HG02943 (cell line): ENCODE measurements at regions not wholly inside any gene's neighbourhood (a gene's known extent, or its start where the extent isn't known, plus 50 kb on each side); places are given as distances from the start of the nearest gene placed in this dataset.
A peak's percentile ranks its signal among the peaks of the same experiment; 100 is the strongest.

Source experiments
- ATAC-seq: cut with Tn5 transposase; IDR thresholded peaks from one replicate; pipeline ENCODE4 v1.9.1; 2021; ENCODE audit warnings: mild to moderate bottlenecking, low read depth, moderate library complexity; ENCODE audit not compliant: unreplicated experiment

DNA sequence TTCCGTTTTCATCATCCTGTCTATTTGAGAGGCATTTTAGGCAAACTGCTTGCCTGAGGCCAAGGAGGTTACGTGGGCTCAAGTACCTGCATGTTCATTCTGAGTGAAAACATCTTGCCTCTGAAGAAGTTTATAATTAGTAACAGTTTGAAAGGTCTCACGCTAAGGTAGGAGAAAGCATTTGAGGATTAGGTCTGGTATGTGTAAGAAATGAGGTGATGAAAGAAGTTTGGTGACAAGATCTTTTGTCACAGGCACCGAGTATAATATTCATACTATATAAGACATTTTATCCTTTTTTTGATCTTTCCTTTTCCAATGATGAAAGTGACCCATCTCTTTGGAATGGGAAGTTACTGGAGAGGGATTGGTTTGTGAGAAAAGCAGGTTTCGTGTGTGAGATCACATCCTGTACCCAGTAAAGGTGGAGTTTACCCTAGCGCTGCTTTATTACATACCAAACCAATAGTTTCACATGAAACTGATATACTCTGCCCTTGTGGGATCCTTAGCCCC is 98.7 kb upstream of the PDC start:
- ATAC-seq, result no peak

DNA sequence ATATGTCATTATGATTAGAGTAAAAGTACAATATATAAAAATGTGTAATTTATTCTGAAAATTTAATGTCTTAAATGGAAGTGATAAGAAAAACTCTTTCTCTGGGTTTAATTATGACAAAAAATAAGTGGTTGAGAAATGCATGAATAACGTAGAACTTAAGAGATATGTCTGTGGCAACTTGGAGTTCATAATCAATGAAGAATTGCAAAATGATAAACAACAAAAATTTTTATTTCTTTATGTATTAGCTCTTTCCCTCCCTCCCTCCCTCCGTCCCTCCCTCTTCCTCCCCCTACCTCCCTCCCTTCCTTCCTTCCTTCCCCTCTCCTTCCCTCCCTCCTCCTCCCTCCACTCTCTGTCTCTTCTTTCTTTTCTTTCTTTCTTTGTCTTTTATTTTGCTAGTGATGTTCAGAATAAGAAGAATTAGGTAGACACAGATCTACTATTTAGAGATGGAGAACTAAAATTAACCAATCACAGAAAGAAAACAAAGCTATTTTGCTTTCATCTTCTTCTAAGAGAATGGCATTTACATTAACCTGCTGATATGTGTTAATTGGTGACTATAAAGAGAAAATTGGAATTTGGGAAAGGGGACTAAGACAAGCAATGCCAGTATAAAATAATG is 96.3 kb upstream of the PDC start:
- ATAC-seq, result no peak

DNA sequence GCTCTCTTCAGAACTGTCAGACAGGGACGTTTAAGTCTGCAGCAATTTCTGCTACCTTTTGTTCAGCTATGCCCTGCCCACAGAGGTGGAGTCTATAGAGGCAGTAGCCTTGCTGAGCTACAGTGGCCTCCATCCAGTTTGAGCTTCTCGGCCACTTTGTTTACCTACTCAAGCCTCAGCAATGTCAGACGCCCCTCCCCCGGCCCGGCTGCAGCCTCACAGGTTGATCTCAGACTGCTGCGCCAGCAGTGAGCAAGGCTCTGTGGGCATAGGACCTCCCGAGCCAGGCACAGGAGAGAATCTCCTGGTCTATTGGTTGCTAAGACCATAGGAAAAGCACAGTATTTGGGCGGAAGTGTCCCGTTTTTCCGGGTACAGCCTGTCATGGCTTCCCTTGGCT is 89.9 kb upstream of the PDC start:
- no peak for ATAC-seq

DNA sequence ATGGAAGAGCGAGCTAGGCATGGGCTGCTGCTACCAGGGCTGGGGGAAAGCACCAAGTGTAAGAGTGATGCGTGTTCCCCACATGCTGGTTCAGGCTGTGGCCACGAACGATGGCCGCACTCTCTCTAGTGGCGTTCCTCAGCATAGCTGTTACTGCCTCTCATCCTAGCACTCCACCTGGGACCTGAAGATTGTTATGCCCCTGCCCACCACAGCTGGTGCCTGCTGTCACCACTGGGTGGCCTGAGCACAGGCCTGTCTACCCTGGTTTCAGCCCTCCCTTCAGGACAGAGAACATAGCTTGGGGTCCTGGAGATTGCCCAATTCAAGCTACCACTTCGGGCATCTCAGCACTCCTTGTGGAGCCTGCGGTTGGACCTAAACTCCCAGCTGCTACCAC is 80.1 kb upstream of the PDC start:
- no peak for ATAC-seq

DNA sequence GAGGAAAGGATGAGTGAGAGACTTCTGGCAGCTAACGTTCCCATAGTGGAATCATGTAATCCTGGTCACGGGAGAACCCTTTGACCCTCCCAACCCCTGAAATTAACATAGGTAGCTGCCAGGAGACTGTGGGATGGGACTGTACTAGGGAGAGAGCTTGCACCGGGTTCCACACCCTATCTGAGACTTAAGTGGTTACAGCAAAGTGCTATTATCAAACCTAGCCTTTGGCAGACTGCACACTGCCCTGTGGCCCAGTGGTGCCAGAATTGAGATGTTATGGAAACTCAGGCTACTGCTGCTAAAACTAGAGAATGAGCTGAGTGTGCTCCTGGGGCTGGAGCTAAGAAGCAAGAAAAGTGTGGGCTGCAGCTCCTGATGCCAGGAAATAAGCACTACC is 79.6 kb upstream of the PDC start:
- ATAC-seq, result no peak

DNA sequence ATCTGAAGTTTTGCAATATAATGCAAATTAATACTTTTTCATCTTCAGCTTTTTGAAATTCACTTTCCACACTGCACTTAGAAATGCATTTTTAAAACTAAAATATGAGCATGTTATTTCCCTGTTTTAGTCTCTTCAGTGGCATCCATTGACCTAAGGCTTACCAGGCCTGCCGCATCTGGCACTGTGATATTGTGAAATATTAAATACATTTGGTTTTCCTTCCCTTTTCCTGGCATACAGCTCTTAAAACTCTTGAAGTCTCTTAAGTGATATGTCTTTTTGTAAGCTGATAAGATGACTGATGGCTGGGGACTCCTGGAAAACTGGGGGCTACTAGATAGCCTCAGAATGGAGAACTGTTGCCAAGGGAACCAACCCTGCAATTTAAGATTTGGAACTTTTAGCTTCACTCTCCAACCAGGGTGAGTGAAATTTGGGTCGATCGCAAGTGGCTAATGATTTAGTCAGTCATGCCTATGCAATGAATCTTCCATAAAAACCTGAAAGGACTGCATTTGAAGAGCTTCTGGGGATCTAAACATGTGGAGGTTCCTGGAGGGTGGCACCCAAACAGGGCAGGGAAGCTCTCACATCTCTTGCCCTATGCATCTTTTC is 75.5 kb upstream of the PDC start:
- no peak for ATAC-seq

DNA sequence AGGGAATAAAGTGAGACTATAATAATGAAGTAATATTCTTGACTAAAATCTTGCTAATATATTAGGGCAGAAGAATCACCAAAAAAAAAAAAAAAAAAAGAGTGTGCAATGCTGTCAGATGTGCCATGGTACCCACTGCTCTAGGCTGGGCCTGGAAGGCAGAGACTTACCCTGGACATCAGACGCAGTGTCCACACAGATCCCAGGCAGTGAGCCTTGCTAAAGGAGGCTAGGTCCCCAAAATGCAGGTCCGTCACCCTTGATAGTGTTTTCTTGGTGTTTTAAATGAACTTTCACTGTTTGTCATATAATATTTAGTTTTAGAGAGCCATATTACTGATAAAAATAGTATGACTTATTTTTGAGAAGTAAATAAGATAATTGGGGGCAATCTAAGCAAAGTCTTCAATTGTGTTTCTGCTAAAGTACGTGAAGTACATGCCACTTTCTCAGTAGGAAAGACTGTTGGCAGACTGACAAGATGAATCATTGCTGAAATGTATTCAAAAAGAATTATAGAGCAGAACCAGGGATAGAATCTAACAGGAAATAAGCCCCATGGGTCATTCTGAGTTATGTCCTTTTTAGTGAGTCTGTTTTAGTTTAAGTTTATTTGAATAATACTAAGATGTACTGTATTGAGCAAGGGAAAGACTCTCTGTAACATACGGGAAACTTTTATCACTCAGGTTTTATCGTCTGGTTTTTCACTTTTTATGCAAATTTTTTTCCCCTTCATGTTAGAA is 74.6 kb upstream of the PDC start:
- no peak for ATAC-seq

DNA sequence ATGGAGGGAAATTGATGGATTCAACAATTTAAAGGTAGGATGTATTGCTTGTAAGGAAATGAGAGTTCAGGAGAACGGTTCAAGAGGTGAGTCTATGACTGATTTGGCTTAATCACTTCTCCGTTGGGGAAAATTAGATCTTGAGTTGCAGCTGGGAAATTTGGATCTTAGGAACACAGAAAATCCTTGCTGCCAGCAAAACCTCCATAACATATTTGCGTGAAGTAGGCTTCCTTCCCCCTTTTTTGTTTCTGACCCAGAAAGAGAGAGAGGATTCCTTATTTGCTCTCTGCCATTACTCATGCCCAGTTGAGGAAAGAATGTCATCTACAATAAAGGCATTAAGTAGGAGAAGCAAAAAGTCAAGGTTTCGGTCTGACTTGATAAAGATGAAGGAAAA is 73.5 kb upstream of the PDC start:
- no peak for ATAC-seq

DNA sequence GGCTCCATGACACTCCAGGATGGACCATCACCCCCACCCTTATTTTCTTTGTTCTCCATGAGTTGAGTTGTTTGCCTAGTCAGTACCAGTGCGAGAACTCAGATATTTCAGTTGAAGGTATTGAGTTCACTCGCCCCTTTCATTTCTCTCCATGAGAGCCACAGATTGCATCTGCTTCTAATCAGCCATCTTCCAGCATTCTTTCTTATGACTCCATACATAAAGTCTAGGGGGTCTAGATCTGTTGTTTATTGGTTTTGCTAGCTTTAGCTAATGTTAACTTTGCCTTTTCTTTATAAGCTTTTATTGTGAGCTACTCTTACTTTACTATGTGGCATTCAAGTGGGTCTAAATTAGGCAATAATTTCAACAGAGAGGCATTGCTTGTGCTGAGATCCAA is 71.6 kb upstream of the PDC start:
- ATAC-seq, result no peak

DNA sequence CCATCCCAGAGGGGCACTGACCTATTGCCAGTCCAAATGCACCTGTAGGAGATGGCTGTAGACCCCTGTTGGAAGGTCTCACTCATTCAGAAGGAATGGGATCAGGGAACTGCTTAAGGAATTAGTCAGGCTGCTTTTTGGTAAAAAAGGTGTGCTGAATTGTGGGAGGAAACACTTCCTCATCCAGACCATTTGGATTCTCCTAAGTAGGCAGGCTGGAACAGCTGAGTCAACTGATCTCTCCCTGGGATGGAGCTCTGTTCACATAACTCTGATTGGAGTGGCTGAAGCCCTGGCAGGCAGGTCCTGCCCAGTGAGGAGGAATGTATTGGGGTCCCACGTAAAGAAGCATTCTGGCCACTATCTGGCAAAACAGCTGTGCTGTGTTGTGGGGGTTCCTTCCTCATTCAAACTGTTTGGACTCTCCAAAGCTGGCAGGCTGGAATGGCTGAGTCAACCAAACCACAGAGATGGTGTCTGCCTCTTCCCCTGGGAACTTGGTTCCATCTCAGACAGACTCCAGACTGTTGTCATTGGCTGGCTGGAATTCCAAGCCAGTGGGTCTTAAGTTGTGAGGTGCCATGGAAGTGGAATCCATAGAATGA is 70.7 kb upstream of the PDC start:
- ATAC-seq, result no peak

DNA sequence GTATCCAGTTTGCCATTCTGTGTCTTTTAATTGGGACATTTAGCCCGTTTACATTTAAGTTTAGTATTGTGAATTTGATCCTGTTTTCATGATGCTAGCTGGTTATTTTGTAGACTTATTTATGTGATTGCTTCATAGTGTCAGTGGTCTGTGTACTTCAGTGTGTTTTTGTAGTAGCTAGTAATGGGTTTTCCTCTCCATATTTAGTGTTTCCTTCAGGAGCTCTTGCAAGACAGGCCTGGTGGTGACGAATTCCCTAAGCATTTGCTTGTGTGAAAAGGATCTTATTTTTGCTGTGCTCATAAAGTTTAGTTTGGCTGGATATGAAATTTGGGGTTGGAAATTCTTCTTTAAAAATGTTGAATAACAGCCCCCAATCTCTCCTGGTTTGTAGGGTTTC is 69.2 kb upstream of the PDC start:
- ATAC-seq, result no peak

DNA sequence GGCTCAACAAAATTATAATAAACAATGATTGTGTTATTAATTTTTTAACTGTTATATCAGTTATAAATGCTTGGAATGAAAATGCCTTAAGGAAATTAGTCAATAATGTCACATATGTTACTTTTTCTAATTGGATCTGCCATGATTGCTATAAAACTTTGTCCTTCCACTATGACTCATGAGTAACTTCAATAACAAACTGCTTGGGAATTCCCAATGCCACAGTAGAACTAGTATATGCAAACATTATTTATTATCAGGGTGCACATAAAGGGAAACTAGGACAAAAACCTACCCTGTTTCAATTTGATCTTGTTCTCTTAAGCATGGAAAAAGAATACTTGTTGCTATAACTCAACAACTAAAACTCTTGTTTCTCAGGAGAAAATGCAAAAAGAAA is 59.1 kb upstream of the PDC start:
- no peak for ATAC-seq

DNA sequence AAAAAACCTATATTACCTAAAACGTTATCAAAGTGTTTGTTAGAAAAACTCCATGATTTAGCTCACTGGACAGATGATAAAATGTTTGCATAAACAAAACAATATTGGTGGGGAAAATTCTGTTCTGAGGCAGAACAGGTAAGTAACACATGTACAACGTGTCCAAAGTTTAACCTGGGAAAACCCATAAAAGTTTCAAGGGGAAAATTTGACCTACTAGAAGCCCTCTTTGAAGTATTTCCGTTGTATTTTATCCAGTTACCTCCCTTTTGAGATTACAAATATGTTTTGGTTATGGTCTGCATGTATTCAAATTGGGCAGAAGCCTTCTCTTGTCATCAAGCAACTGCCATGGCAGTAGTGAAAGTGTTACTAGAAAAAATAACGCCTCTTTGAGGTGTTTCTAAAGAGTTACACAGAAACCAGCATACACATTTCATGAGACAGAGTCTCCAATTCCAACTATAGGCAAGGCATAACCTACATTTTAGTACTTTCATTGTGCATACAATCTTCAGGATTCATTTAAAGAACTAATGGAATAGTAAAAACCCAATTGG is 58.0 kb upstream of the PDC start:
- ATAC-seq, result peak; percentile 60

DNA sequence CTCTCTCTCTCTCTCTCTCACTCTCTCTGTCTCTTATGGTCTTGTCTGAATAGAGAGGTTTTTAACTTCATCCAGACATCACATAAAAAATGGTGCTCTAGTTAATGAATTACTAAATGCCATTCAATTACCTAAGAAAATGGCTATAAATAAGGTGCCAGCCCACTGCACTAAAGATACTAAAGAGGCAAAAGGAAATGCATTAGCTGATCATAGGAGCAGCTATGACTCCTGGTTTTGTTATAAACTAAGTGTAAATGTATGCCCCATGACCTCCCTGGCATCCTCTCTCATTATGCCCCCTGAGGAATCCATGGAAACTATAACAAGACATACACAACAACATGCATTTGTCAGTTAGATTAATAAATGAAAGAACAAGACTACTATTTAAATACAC is 57.5 kb upstream of the PDC start:
- ATAC-seq, result peak; percentile 21

DNA sequence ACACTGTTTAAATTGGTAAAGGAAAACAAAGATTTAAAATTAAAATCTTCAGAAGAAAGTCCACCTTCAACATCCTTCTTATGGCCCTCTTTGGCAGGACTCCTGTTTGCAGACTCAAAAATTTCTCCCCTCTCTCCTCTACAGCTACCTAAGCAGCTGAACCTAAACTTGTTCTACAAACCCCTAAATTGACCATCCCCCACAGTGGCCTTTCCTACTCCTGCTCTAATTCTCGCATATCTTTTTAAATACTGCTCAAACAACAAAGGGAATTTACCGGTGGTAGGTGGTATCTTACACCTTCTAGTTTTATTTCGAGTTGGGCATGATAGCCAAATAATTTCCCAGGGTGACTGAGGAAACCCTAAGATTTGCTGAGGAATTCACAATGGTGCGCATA is 53.5 kb upstream of the PDC start:
- ATAC-seq, result no peak

DNA sequence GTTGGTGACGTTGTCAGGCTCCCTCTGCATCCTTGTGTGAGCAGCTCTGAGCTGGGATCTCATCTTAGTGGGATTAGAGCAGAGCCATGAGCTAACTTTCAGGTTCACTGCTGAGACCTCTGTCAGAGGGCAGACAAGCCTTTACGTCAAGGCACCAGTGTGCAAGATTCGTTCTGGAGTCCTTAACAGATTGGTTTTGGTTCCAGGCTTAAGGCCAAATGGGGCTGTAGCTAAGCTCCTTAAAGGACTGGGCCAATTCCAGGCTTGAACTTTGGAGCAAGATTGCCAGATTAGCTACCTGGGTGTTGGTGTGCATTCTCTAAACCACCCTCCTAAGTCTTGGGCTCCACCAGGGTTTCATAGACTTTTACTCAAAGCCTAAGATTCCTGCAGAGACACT is 52.6 kb upstream of the PDC start:
- no peak for ATAC-seq

DNA sequence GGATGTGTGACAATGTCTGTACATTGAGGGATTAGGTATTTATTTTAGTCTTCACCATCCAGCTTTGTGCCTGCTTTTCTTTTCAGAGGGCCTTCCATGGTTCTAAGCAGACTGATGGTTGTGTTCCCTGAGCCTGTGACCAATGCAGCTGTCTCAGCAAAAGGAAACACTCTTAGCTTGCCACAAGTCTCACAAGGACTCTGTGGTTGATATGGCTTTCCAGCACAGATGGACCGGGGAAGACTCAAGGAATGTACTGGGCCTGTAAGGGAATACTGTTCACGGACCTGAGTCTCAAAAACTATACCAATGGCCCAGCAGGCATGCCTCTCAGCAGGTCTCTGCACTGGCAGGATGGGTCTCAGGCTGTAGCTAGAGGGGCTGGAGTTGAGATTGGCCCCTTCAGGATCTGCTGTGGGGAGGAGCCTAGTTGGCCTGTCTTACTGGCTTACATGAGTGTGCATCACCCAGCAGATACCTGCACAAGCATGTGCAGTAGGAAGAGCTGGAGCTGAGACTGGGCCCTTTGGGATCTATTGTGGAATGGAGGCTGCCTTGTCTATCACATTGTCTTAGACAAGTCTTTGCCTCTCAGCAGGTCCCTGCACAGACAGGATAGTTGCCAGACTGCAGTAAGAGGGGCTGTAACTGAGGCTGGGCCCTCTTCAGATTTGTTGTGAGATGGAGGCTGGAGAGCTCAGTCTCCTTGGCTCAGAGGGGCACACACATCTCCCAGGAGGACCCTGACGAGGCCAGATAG is 52.0 kb upstream of the PDC start:
- no peak for ATAC-seq

DNA sequence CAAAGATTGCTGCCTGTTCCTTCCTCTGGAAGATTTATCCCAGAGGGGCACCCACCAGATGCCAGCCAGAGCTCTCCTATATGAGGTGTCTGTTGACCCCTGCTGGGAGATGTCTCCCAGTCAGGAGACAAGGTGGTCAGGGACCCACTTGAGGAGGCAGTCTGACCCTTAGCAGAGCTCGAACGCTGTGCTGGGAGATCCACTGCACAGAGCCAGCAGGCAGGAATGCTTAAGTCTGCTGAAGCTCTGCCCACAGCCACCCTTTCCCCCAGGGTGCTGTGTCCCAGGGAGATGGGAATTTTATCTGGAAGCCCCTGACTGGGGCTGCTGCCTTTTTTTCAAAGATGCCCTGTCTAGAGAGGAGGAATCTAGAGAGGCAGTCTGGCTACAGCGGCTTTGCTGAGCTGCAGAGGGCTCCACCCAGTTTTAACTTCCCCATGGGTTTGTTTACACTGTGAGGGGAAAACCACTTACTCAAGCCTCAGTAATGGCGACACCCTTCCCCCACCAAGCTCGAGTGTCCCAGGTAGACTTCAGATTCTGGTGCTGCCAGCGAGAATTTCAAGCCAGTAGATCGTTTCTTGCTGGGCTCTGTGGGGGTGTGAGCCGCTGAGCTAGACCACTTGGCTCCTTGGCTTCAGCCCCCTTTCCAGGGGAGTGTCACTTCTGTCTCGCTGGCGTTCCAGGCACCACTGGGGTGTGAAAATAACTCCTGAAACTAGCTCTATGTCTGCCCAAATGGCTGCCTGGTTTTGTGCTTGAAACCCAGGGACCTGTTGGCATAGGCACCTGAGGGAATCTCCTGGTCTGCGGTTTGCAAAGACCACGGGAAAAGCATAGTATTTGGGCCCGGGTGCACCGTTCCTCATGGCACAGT is 51.1 kb upstream of the PDC start:
- peak; percentile 85 for ATAC-seq
